HCT116 (cell line): ENCODE measurements at regions not wholly inside any gene's neighbourhood (a gene's known extent, or its start where the extent isn't known, plus 50 kb on each side); places are given as distances from the start of the nearest gene placed in this dataset.

ENCODE experiments used
- ATAC-seq: fragments of 200-7000 bp; cut with Tn5 transposase; 2 replicates; pipeline ENCODE4 v1.9.1; 2020; ENCODE audit warnings: mild to moderate bottlenecking, moderate library complexity
- BruUV-seq: library from RNA; stranded (reverse); fragments of 400-500 nt; replicated peaks from 2 replicates; lab custom pipeline; 2021; lab: Mats Ljungman, UMichigan
- CTCF ChIA-PET: fragments of 300-600 bp; sonication (Branson Sonifier 250); formaldehyde crosslinking; loops from one replicate; lab custom pipeline; 2021; ENCODE audit warnings: antibody characterized with exemption; lab: Charles Lee
- POLR2A ChIA-PET: fragments of 300-600, 350-600 bp; sonication (Branson Sonifier 250); formaldehyde crosslinking; loops from one replicate; lab custom pipeline; 2021; ENCODE audit warnings: antibody characterized with exemption; lab: Charles Lee
- RAD21 ChIA-PET, 2 experiments: fragments of 300-600 bp; sonication (Branson Sonifier 250); formaldehyde crosslinking; loops; one replicate each; lab custom pipeline; 2023; ENCODE audit warnings: low total read pairs in 2 of 2; ENCODE audit not compliant: uncharacterized antibody in 2 of 2, unreplicated experiment in 2 of 2, low non-redundant PET in 1 of 2; lab: Charles Lee
- DNase-seq: peaks from one replicate; pipeline ENCODE4 v3.0.0-alpha.2; 2010; ENCODE audit warnings: low read depth, low spot score
- H2AFZ ChIP-seq: fragments of 200-600 bp; shearing (Covaris generic), sonication (generic); 2 replicates; pipeline ENCODE4 v1.6.1; 2017; ENCODE audit warnings: low read depth, mixed run types, mixed read lengths, antibody characterized with exemption, low read length; ENCODE audit not compliant: poor library complexity, severe bottlenecking
- H3K27ac ChIP-seq: 2 replicates; pipeline ENCODE4 v1.5.1; 2012; ENCODE audit warnings: low read depth, low read length
- H3K27me3 ChIP-seq: fragments of 200-600 bp; sonication (generic); 2 replicates; pipeline ENCODE4 v1.6.1; 2016; ENCODE audit warnings: mixed run types, low read length, mixed read lengths; ENCODE audit not compliant: insufficient read depth
- H3K36me3 ChIP-seq, 2 experiments: fragments of 200-500 bp in 1 of 2; fragments of 200-600 bp in 1 of 2; sonication (Bioruptor generic) in 1 of 2; sonication (generic) in 1 of 2; 2 replicates each; pipeline versions ENCODE4 v1.5.1 to v1.6.1; 2014 to 2016; ENCODE audit warnings: low read length in 2 of 2, inconsistent platforms in 1 of 2, mixed read lengths in 1 of 2, mixed run types in 1 of 2; ENCODE audit not compliant: insufficient read depth in 2 of 2, control insufficient read depth in 1 of 2
- H3K4me1 ChIP-seq, 2 experiments: fragments of 200-600 bp in 1 of 2; sonication (generic) in 1 of 2; 2 replicates each; pipeline versions ENCODE4 v1.5.1 to v1.6.1; 2012 to 2017; ENCODE audit warnings: low read length in 2 of 2, inconsistent platforms in 1 of 2, mild to moderate bottlenecking in 1 of 2, mixed read lengths in 1 of 2, mixed run types in 1 of 2, moderate library complexity in 1 of 2; ENCODE audit not compliant: insufficient read depth in 2 of 2, control insufficient read depth in 1 of 2
- H3K4me2 ChIP-seq: fragments of 200-600 bp; sonication (generic); 2 replicates; pipeline ENCODE4 v1.6.1; 2017; ENCODE audit warnings: mixed run types, low read length, mixed read lengths
- H3K4me3 ChIP-seq, 2 experiments: fragments of 200-600 bp in 1 of 2; sonication (generic) in 1 of 2; replicated peaks in 1 of 2; 2 replicates each; pipeline ENCODE4 v1.5.1; 2011 to 2016; ENCODE audit warnings: low read length in 2 of 2, control low read depth in 1 of 2, low read depth in 1 of 2, mild to moderate bottlenecking in 1 of 2, mixed read lengths in 1 of 2, mixed run types in 1 of 2
- H3K79me2 ChIP-seq: fragments of 200-600 bp; sonication (generic); 2 replicates; pipeline ENCODE4 v1.6.1; 2017; ENCODE audit warnings: mild to moderate bottlenecking, mixed run types, low read length, moderate library complexity, mixed read lengths; ENCODE audit not compliant: insufficient read depth
- H3K9ac ChIP-seq: fragments of 200-600 bp; sonication (generic); 2 replicates; pipeline ENCODE4 v1.6.1; 2016; ENCODE audit warnings: low read length, mixed read lengths
- H3K9me2 ChIP-seq: fragments of 200-600 bp; sonication (generic), shearing (Covaris generic); 2 replicates; pipeline ENCODE4 v1.6.1; 2017; ENCODE audit warnings: mixed run types, mild to moderate bottlenecking, moderate library complexity; ENCODE audit not compliant: insufficient read depth
- H3K9me3 ChIP-seq, 2 experiments: fragments of 200-500 bp in 1 of 2; fragments of 200-600 bp in 1 of 2; sonication (Bioruptor generic) in 1 of 2; sonication (generic) in 1 of 2; 2 replicates each; pipeline ENCODE4 v1.6.1; 2014 to 2017; ENCODE audit warnings: low read length in 2 of 2, mixed read lengths in 2 of 2, inconsistent platforms in 1 of 2, low read depth in 1 of 2, mild to moderate bottlenecking in 1 of 2, mixed run types in 1 of 2, moderate library complexity in 1 of 2; ENCODE audit not compliant: control insufficient read depth in 1 of 2, insufficient read depth in 1 of 2
- H4K20me1 ChIP-seq: fragments of 200-600 bp; sonication (generic), shearing (Covaris generic); 2 replicates; pipeline ENCODE4 v1.6.1; 2017; ENCODE audit warnings: mixed run types, mild to moderate bottlenecking, moderate library complexity; ENCODE audit not compliant: insufficient read depth
- CBX3 ChIP-seq: IDR thresholded peaks from 2 replicates; pipeline ENCODE4 v1.6.1; 2012; ENCODE audit warnings: low read depth
- ELF1 ChIP-seq: IDR thresholded peaks from 2 replicates; pipeline ENCODE4 v1.6.1; 2012; ENCODE audit warnings: low read depth, borderline replicate concordance
- EZH2phosphoT487 ChIP-seq: fragments of 200-600 bp; IDR thresholded peaks from 2 replicates; pipeline ENCODE4 v1.6.1; 2018; ENCODE audit warnings: antibody characterized with exemption, borderline replicate concordance
- FOSL1 ChIP-seq: IDR thresholded peaks from 2 replicates; pipeline ENCODE4 v1.6.1; 2012; ENCODE audit warnings: low read depth
- JUND ChIP-seq: IDR thresholded peaks from 2 replicates; pipeline ENCODE4 v1.6.1; 2012
- POLR2A ChIP-seq: IDR thresholded peaks from 2 replicates; pipeline ENCODE4 v1.7.0; 2011; ENCODE audit warnings: borderline replicate concordance; ENCODE audit not compliant: insufficient read depth, insufficient read length; ENCODE audit errors: extremely low read depth
- RAD21 ChIP-seq: IDR thresholded peaks from 2 replicates; pipeline ENCODE4 v1.6.1; 2012; ENCODE audit warnings: low read depth, mild to moderate bottlenecking
- SIN3A ChIP-seq: IDR thresholded peaks from 2 replicates; pipeline ENCODE4 v1.6.1; 2012; ENCODE audit warnings: low read depth
- SP1 ChIP-seq: IDR thresholded peaks from 2 replicates; pipeline ENCODE4 v1.6.1; 2012; ENCODE audit warnings: low read depth
- SRF ChIP-seq: IDR thresholded peaks from 2 replicates; pipeline ENCODE4 v1.6.1; 2012; ENCODE audit warnings: low read depth
- ZFX ChIP-seq: fragments of 450-650 bp; IDR thresholded peaks from 2 replicates; pipeline ENCODE4 v1.6.1; 2017
- ZNF274 ChIP-seq: fragments of 200-500 bp; sonication (Bioruptor generic); IDR thresholded peaks from 2 replicates; pipeline ENCODE4 v1.6.1; 2014; ENCODE audit warnings: mild to moderate bottlenecking, low read depth, low read length, inconsistent platforms
- intact Hi-C: fragments of 100-400 bp; cut with micrococcal nuclease; formaldehyde crosslinking; loops from 2 replicates; pipeline ENCODE4 v1.10.0; 2022
- TF ChIP-seq, protein P1 (sequence below): IDR thresholded peaks from 2 replicates; pipeline ENCODE4 v1.6.1; 2012
- TF ChIP-seq, protein P2 (sequence below), 3 experiments: fragments of 200-600 bp in 1 of 3; sonication (generic) in 1 of 3; IDR thresholded peaks in 2 of 3; conservative IDR thresholded peaks in 1 of 3; 2 replicates each; pipeline ENCODE4 v1.5.1; 2012 to 2017; ENCODE audit warnings: low read depth in 2 of 3, low read length in 2 of 3, antibody characterized with exemption in 1 of 3, borderline replicate concordance in 1 of 3, control low read depth in 1 of 3, mild to moderate bottlenecking in 1 of 3, mixed read lengths in 1 of 3, mixed run types in 1 of 3, moderate library complexity in 1 of 3; ENCODE audit not compliant: insufficient read depth in 1 of 3
- TF ChIP-seq, protein P3 (sequence below): IDR thresholded peaks from 2 replicates; pipeline ENCODE4 v1.6.1; 2012; ENCODE audit warnings: low read depth

DNA sequence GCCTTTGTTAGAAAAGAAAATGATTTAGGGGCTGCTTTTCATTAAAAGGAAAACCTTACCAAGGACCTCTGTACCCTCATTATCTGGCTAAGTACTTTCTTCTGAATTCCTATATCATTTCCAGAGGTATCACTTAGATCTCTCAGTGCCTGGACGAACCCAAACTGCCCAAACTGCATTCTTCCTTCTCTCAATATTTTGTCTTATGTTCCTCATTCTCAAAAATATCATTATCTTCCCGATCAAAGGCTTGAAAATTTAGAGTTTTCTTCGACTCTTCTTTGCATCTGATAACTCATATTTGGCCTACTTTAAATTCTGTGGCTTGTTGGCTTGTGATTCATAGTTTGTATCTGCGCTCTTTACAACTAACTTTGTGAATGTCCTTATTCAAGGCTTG is 136.7 kb upstream of the TAF11L2 start:
- Histone ChIP-seq H3K27ac (no peak overlapping the region), H3K36me3 (no peaks in the 10 kb centered on the region), H3K9ac (no peak overlapping the region), H3K9me3 (no peaks in the 10 kb centered on the region), H3K4me3 (no peak overlapping the region), H3K9me2 (no peaks in the 10 kb centered on the region), H3K79me2 (no peaks in the 10 kb centered on the region), H3K4me1 (no peaks in the 10 kb centered on the region), H4K20me1 (no peaks in the 10 kb centered on the region), H3K27me3 (no peaks in the 10 kb centered on the region), H2AFZ (no peak overlapping the region), H3K4me2 (no peak overlapping the region)
- no peak for ATAC-seq
- intact Hi-C loops: no loop called here
- RAD21 ChIA-PET: no interaction called here
- POLR2A ChIA-PET: no interaction called here
- CTCF ChIA-PET: no interaction called here
- TF ChIP-seq, protein P1, sequence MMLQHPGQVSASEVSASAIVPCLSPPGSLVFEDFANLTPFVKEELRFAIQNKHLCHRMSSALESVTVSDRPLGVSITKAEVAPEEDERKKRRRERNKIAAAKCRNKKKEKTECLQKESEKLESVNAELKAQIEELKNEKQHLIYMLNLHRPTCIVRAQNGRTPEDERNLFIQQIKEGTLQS: no peak
- TF ChIP-seq RAD21 (no peak), SP1 (no peak), ELF1 (no peak), ZNF274 (no peak), ZFX (no peak), JUND (no peak), EZH2phosphoT487 (no peak), FOSL1 (no peak), SRF (no peak), SIN3A (no peak), CBX3 (no peak), POLR2A (no peak)
- TF ChIP-seq, protein P2, sequence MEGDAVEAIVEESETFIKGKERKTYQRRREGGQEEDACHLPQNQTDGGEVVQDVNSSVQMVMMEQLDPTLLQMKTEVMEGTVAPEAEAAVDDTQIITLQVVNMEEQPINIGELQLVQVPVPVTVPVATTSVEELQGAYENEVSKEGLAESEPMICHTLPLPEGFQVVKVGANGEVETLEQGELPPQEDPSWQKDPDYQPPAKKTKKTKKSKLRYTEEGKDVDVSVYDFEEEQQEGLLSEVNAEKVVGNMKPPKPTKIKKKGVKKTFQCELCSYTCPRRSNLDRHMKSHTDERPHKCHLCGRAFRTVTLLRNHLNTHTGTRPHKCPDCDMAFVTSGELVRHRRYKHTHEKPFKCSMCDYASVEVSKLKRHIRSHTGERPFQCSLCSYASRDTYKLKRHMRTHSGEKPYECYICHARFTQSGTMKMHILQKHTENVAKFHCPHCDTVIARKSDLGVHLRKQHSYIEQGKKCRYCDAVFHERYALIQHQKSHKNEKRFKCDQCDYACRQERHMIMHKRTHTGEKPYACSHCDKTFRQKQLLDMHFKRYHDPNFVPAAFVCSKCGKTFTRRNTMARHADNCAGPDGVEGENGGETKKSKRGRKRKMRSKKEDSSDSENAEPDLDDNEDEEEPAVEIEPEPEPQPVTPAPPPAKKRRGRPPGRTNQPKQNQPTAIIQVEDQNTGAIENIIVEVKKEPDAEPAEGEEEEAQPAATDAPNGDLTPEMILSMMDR (IDR thresholded peaks at IDR 0.05 in 2 of 3, conservative IDR thresholded peaks at IDR 0.05 in 1 of 3; ENCODE audit: borderline replicate concordance in 1 of 3, insufficient read depth in 1 of 3, low read depth in 2 of 3, low read length in 2 of 3): no peak
- TF ChIP-seq, protein P3, sequence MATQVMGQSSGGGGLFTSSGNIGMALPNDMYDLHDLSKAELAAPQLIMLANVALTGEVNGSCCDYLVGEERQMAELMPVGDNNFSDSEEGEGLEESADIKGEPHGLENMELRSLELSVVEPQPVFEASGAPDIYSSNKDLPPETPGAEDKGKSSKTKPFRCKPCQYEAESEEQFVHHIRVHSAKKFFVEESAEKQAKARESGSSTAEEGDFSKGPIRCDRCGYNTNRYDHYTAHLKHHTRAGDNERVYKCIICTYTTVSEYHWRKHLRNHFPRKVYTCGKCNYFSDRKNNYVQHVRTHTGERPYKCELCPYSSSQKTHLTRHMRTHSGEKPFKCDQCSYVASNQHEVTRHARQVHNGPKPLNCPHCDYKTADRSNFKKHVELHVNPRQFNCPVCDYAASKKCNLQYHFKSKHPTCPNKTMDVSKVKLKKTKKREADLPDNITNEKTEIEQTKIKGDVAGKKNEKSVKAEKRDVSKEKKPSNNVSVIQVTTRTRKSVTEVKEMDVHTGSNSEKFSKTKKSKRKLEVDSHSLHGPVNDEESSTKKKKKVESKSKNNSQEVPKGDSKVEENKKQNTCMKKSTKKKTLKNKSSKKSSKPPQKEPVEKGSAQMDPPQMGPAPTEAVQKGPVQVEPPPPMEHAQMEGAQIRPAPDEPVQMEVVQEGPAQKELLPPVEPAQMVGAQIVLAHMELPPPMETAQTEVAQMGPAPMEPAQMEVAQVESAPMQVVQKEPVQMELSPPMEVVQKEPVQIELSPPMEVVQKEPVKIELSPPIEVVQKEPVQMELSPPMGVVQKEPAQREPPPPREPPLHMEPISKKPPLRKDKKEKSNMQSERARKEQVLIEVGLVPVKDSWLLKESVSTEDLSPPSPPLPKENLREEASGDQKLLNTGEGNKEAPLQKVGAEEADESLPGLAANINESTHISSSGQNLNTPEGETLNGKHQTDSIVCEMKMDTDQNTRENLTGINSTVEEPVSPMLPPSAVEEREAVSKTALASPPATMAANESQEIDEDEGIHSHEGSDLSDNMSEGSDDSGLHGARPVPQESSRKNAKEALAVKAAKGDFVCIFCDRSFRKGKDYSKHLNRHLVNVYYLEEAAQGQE: no peak
- BruUV-seq: no TSS peak
- no peak for DNase-seq
